D341Med (cell line): ENCODE measurements at regions not wholly inside any gene's neighbourhood (a gene's known extent, or its start where the extent isn't known, plus 50 kb on each side); places are given as distances from the start of the nearest gene placed in this dataset.

ENCODE experiments used
- DNase-seq: peaks from one replicate; pipeline ENCODE4 v3.0.0; 2012; ENCODE audit warnings: low spot score

GRCh38 chr11:29351301-29351873 lies 665.4 kb downstream of the KCNA4 start:
- no peak for DNase-seq

GRCh38 chr11:29343465-29344333 lies 673.1 kb downstream of the KCNA4 start:
- DNase-seq: peak; percentile 78

- DNase-seq: no peak
Measured at GRCh38 chr11:29336727-29337575, 679.9 kb downstream of the KCNA4 start.

- no peak for DNase-seq
Measured at GRCh38 chr11:29334776-29335130, 682.1 kb downstream of the KCNA4 start.

- peak; percentile 67 for DNase-seq
Measured at GRCh38 chr11:29333993-29334775, 682.6 kb downstream of the KCNA4 start.

GRCh38 chr11:29331451-29332010 lies 685.3 kb downstream of the KCNA4 start:
- DNase-seq: no peak

- DNase-seq: peak; percentile 50
Measured at GRCh38 chr11:29328961-29329441, 687.8 kb downstream of the KCNA4 start.

- no peak for DNase-seq
Measured at GRCh38 chr11:29327891-29328290, 688.9 kb downstream of the KCNA4 start.

- DNase-seq: no peak
Measured at GRCh38 chr11:29326757-29327156, 690.1 kb downstream of the KCNA4 start.

- DNase-seq: no peak
Measured at GRCh38 chr11:29324328-29324727, 692.5 kb downstream of the KCNA4 start.

- DNase-seq: no peak
Measured at GRCh38 chr11:29321293-29322132, 695.3 kb downstream of the KCNA4 start.

GRCh38 chr11:29320196-29320595 lies 696.6 kb downstream of the KCNA4 start:
- DNase-seq: no peak

GRCh38 chr11:29319210-29319609 lies 697.6 kb downstream of the KCNA4 start:
- DNase-seq: no peak

GRCh38 chr11:29318134-29318845 lies 698.5 kb downstream of the KCNA4 start:
- DNase-seq: no peak

- DNase-seq: no peak
Measured at GRCh38 chr11:29317694-29318093, 699.1 kb downstream of the KCNA4 start.

- no peak for DNase-seq
Measured at GRCh38 chr11:29315275-29315674, 701.6 kb downstream of the KCNA4 start.

GRCh38 chr11:29314211-29314610 lies 702.6 kb downstream of the KCNA4 start:
- DNase-seq: no peak

GRCh38 chr11:29312812-29313211 lies 704.0 kb downstream of the KCNA4 start:
- DNase-seq: no peak

- DNase-seq: no peak
Measured at GRCh38 chr11:29310725-29311342, 706.0 kb downstream of the KCNA4 start.
